HG03025 (cell line): ENCODE measurements at regions not wholly inside any gene's neighbourhood (a gene's known extent, or its start where the extent isn't known, plus 50 kb on each side); places are given as distances from the start of the nearest gene placed in this dataset.
"Not testable (repeated sequence)": the region's sequence is repeated elsewhere in the genome, so short reads cannot be mapped to it uniquely, and the experiment has no call there.

ENCODE experiments used
- ATAC-seq: cut with Tn5 transposase; IDR thresholded peaks from one replicate; pipeline ENCODE4 v1.9.1; 2021; ENCODE audit warnings: mild to moderate bottlenecking, moderate library complexity; ENCODE audit not compliant: unreplicated experiment, low FRiP score

DNA sequence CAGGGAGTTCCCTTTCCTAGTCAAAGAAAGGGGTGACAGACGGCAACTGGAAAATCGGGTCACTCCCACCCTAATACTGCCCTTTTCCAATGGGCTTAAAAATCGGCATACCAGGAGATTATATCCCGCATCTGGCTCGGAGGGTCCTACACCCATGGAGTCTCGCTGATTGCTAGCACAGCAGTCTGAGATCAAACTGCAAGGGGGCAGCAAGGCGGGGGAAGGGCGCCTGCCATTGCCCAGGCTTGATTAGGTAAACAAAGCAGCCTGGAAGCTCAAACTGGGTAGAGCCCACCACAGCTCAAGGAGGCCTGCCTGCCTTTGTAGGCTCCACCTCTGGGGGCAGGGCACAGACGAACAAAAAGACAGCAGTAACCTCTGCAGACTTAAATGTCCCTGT lies 831.3 kb downstream of the TTLL7 start:
- ATAC-seq: not testable (repeated sequence)

DNA sequence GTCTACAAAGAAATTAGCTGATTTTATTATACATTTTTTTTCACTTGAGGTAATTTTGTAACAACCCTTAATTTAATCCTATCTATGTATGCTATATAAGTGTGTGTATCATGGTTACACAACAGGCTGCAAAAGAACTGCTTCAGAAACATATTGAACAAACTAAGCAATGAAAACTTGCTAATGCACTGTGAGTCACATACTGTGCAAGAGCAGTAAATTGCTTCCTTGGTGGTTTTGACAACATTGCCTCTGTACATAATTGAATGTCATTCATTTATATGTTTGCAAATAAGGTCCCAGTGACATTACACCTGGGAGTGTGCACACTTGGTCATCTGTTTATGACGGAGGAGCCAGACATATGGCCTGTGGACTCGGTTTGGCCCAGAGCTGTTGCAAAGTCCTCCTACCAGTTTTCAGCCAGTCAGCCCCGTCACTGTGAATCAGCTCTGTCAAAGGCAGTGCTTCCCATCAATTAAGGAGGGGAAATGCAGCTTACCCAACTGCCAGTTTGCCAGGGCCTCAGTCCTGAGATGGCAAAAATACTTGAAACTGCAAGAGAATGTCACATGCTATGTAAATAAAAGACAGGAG lies 835.0 kb downstream of the TTLL7 start:
- ATAC-seq: not testable (repeated sequence)

GRCh38 chr1:83158924-83159323 lies 840.0 kb downstream of the TTLL7 start:
- not testable (repeated sequence) for ATAC-seq

DNA sequence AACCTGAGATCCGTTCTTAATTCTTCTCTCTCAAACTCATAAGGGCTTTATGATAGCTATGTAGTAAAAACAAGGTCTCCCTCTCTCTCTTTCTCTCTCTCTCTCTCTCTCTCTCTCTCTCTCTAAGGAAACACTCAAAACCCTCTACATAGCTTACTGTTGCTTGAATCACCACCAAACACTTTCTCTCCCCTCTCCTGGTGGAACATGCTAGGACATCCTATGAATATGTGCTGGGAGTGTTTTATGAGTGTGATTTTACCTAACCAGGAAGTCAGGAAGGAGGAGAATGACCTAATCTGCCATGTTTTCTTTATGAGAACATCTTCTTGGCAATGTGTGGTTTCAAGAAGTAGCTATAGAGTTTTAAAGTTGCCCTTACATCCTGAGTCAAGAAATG lies 844.6 kb downstream of the TTLL7 start:
- not testable (repeated sequence) for ATAC-seq

DNA sequence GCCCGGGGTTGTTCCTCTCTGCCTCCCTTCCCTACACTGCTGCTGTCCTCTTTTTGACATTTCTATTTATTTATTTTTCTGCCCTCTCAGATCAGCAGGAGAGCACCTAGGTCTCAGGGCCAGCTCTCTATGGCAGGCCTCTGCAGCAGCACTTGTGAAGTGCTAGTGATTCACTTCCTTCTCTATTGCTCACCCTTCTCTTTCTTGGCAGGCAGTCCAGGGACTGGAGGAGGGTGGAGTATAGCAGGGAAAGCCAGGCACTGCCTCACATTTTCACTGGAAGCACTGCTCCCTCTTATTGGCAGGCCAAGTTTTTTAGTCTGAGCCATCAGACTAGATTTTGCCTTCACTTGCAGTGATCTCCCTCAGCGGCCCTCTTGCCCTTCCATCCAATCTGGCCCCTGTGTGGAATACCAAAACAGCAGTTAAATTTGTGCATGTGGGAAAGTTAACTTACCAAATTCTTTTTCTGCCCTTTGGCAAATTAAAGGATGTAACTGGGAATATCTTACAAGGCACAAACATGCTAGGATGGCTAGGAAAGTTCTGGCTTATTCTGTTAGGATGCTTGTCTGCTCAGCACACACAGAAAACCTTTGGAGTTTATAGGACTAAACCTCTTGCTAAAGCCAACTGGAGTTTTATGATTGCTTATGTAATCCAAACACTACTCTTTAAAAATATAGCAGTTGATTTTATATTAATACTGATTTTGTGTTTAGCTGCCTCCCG lies 847.6 kb downstream of the TTLL7 start:
- ATAC-seq: not testable (repeated sequence)

DNA sequence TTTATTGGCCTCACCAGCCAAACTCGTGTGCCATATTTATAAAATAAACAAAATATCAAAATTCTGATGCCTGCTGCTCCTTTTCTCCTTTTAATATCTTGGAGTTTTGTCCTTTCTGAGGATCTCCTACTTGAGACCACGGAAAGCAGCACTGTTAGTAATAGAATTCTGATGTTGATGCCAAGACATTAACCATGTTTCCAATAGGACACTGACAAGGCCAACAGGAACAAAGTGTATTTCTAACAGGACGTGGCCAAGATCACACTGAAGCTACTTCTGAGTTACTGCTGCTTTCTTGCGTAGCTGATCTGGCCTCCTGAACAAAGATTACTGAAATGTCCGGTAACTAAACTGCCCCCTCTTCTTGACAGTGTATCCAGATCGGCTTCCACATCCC lies 848.5 kb downstream of the TTLL7 start:
- not testable (repeated sequence) for ATAC-seq

DNA sequence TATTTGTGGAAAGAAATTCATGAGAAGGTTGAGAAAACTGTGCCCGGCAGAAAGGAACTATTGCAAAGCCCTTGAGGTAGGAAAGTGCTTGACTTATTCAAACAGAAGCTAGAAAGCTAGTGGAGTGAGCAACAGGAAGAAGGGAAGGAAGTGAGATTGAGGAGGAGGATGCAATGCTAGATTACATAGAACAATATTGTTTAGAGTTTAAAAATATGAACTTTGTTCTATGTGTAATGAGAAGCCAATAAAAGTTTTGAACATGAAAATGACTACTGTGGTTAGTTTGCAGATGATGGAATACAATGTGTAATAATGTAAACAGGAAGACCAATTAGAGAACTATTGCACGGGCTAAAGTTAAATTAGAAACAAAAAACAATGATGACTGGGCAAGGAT lies 853.1 kb downstream of the TTLL7 start:
- not testable (repeated sequence) for ATAC-seq

DNA sequence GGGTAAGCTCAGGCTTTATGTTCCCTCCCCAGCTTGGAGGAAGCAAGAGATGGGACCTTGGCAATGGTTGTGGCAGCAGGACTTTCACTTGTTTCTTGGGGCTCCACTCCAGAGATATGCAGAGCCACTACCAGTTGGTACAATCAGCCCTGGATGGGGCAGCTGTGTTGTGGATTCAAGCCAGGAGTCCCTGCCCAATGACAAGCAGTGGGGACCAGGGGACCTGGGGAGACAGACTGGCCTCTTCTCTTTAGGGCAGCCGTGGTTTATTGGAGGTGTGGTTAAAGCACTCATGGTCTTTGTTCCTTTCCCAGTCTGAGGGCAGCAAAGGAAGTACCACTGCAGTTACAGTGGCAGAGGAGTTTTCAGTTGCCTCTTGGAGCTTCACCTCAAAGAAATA lies 856.1 kb downstream of the TTLL7 start:
- ATAC-seq: not testable (repeated sequence)

- not testable (repeated sequence) for ATAC-seq
These were observed 863.3 kb downstream of the TTLL7 start for GRCh38 chr1:83135524-83136157.

DNA sequence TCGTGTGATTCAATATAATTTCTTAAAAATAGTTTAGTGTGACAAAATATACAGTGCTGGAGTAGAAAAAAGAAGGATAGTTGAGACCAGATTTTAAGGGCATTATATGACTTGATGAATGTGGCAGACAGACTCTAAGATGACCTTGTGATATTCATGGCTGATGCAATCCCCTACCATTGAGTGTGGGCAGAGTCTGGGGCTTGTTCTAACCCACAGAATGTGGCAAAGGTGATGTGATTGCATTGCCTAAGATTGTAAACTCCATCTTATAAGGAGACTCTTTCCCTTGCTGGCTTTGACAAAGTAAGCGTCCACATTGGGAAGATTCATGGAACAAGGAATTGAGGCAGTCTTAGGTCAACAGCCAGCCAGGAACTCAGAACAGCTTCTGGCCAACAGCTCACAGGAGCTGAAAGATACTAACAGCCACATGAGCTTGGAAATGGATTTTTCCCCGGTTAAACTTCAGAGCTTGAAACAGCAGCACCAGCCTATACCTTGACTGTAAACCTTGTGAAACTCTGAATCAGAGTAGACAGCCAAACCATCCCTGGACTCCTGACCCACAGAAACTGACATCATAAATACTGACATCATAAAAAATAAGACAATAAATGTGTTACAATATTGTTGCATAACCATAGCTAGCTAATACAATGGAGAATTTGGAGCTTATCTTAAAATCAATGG lies 864.5 kb downstream of the TTLL7 start:
- not testable (repeated sequence) for ATAC-seq

- no peak for ATAC-seq
These were observed 867.3 kb downstream of the TTLL7 start for GRCh38 chr1:83131692-83131955.

DNA sequence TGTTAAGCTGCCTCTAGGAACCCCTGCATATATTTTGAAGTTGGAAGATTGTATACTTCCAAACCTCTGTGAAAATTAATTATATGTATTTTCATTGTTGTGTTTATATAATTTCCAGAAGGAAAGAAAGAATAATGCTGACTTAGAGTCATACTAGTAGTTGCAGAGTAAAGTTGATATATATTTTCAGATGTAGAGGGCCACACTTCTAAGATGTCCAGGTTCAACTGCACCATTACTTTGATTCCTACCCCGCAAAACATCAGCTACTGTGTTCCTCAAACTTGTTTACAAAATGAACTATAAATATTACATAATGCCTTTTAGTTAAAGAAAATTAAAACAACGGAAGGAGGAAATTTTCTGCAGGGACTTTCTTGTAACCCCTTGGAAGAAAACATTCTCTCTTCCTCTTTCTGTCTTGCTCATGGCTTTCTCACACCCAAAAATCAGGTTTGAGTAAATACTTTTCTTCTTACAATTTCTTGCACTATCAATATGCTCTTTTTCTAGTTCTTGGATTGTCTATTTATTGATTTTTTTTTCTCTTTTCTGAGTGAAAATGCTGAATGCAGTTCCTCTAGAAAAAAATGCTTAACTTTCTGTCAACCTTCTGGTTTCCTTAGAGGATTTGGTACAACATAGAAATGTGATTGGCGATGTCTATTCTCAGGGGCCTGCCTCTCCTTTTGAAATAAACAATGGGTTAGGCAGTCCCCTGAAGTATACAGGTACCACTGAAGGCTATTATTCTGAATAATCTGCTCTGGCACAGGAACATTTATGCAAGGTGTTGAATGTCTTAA lies 867.8 kb downstream of the TTLL7 start:
- ATAC-seq: no peak

GRCh38 chr1:83129107-83129506 lies 869.8 kb downstream of the TTLL7 start:
- no peak for ATAC-seq

GRCh38 chr1:83125456-83125855 lies 873.5 kb downstream of the TTLL7 start:
- no peak for ATAC-seq

DNA sequence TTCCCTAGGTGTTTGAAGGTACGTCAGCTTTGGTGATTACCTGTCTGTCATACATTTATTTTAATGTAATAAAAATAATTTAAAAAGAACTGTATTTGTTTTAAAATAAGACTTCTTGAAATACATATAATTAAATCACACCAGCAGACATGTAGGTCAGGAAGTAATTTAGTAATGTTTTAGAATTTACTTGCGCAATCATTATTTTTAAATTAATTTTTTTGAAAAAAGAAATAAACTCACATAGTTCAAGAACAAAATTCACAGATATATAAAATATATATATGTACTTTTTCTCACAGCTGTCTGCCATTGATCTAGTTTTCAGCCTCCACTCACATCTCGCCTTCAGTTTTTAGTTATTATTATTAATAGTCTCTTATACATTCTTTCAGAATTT lies 875.9 kb downstream of the TTLL7 start:
- no peak for ATAC-seq

DNA sequence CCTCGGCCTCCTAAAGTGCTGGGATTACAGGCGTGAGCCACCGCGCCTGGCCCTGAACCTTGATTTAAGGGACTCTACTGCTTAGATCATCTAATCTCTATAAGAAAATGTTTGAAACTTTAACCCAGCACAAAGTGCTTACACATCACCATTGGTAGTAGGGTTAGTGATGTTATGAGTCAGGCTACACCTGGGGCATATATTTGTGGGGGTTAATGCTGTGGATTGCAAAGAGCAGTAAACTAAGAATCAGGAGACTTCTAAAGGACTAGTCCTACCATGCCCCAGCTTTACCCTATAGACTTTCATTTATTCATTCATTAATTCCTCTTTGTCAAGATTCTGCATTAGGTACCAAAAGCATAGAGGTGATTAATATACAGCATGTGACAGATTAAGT lies 880.5 kb downstream of the TTLL7 start:
- no peak for ATAC-seq

DNA sequence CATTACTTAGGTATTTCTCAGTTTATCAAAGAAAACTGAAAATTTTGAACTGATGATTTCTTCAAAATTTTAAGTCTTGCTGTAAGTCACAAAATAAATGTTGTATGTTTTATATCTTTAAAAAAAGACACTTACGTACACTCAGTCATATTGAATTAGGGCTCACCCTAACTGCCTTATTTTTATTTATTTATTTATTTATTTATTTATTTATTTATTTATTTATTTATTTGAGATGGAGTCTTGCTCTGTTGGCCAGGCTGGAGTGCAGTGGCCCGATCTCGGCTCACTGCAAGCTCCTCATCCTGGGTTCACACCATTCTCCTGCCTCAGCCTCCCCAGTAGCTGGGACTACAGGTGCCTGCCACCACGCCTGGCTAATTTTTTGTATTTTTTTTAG lies 881.9 kb downstream of the TTLL7 start:
- ATAC-seq: not testable (repeated sequence)

GRCh38 chr1:83115785-83116184 lies 883.1 kb downstream of the TTLL7 start:
- ATAC-seq: no peak

DNA sequence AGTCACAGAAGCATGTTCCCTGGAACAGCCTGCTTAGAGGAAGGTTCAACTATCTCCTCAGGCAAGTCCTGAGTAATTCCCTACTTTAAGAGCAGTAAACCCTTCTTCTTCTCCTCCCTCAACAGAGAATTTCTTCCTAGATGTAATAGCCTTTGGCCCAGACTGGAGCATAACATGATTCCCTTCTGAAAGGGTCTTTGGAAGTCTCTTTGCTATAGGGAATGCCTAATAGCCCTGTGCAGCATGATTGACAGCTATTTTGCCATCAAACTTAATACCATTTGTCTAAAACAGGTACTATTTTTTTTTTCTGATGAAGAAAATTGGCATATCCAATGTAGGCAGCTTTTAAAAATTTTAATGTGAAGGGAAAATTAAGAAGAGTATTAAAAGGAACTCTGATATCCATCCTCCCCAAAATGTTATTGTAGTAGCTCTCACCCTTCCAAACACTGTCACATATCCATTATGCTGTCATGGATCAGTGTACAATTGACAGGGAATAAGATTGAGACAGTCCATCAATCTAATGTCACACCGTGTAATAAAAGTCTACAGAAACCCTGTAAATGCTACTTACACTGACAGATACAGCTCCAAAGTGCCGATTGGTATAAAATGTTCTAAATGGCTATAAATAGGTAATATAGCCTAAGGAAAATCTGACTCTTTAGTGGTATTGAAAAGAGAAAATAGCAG lies 884.6 kb downstream of the TTLL7 start:
- ATAC-seq: no peak

GRCh38 chr1:83113652-83114051 lies 885.3 kb downstream of the TTLL7 start:
- ATAC-seq: no peak
